OCI-LY1 (cell line): ENCODE measurements at regions not wholly inside any gene's neighbourhood (a gene's known extent, or its start where the extent isn't known, plus 50 kb on each side); places are given as distances from the start of the nearest gene placed in this dataset.

Experiments used
- EZH2 ChIP-seq: fragments of 200-600 bp; sonication (generic), shearing (Covaris generic); IDR thresholded peaks from 2 replicates; pipeline ENCODE4 v1.8.0; 2017; ENCODE audit warnings: borderline replicate concordance, mixed run types, mild to moderate bottlenecking, antibody characterized with exemption, low read length, moderate library complexity, mixed read lengths
- TF ChIP-seq, protein P1 (sequence below): fragments of 200-600 bp; sonication (generic), shearing (Covaris generic); IDR thresholded peaks from 2 replicates; pipeline ENCODE4 v1.5.1; 2017; ENCODE audit warnings: mild to moderate bottlenecking, antibody characterized with exemption, low read length, moderate library complexity, mixed read lengths

DNA sequence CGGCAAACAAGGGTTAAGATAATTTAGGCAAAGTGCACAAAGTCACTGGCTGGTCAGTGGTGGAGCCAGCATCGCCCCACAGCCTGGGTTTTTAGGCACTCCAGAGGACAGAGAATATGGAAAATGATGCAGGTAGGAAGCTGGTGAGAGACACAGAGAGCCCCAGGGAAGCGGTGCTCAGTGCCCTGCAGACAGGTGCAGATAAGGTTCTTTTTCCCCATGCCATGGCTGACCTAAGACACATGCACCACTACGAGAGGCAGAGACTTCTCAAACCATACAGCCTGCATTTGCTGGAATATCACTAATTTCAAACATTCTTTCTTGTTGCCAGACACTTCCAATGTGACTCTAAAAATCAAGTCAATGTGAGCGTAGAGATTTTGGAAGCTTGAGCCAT is 205.7 kb upstream of the APCDD1 start:
- TF ChIP-seq, protein P1, sequence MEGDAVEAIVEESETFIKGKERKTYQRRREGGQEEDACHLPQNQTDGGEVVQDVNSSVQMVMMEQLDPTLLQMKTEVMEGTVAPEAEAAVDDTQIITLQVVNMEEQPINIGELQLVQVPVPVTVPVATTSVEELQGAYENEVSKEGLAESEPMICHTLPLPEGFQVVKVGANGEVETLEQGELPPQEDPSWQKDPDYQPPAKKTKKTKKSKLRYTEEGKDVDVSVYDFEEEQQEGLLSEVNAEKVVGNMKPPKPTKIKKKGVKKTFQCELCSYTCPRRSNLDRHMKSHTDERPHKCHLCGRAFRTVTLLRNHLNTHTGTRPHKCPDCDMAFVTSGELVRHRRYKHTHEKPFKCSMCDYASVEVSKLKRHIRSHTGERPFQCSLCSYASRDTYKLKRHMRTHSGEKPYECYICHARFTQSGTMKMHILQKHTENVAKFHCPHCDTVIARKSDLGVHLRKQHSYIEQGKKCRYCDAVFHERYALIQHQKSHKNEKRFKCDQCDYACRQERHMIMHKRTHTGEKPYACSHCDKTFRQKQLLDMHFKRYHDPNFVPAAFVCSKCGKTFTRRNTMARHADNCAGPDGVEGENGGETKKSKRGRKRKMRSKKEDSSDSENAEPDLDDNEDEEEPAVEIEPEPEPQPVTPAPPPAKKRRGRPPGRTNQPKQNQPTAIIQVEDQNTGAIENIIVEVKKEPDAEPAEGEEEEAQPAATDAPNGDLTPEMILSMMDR, result no peak
- TF ChIP-seq EZH2, result no peak
